Activated CD4-positive, alpha-beta T cell treated with anti-CD3 and anti-CD28 coated beads, Interleukin-2, amount 50 U/mL, for 48 hours (primary cell): ENCODE measurements at regions not wholly inside any gene's neighbourhood (a gene's known extent, or its start where the extent isn't known, plus 50 kb on each side); places are given as distances from the start of the nearest gene placed in this dataset.

Source experiments
- DNase-seq, 2 experiments: peaks; one replicate each; pipeline ENCODE4 v3.0.0-alpha.2; 2020

DNA sequence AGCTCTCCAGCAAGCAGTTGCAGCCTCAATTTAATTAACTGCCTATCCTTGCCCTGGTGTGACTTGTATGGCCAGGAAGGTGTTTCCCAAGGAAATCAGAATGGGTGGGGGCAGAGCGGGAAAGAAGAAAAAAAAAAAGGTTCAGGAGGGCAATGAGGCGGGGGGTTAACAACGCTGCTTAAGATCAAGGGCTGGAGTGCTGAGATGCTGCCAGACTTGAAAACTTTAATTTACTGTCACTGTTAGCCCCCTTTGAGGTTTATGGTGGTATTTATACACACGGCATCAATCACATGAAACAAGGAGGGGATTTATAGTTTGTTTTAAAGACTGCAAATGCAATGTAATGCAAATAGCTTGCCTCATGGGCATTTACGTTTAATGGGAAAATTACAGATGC, 319.4 kb upstream of the NR2F2 start:
- DNase-seq: no peak

GRCh38 chr15:96014939-96015338, 315.6 kb upstream of the NR2F2 start:
- DNase-seq: no peak

GRCh38 chr15:96019114-96019513, 311.4 kb upstream of the NR2F2 start:
- DNase-seq: no peak

GRCh38 chr15:96020133-96020532, 310.4 kb upstream of the NR2F2 start:
- DNase-seq: no peak

DNA sequence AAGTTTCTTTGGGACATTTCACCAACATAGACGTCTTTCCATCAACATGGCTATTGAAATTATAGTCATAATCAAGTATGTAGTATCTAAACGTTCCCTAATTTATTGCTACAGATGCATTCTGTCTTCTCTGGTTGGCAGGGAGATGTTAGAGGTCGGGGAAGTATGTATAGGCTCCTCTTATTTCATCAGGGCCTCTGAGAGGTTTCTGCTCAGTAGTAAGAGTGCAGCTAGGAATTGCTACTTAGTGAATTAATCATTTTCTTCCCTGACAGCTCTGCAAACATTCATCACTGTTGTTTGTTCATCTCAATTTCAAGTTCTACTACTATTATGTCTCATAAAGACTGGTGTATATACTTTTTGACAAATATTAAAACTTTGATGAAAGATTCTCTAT, 309.7 kb upstream of the NR2F2 start:
- DNase-seq: no peak

- no peak for DNase-seq
These were observed 307.4 kb upstream of the NR2F2 start for GRCh38 chr15:96023081-96023480.

GRCh38 chr15:96027501-96027900, 303.0 kb upstream of the NR2F2 start:
- DNase-seq: no peak

DNA sequence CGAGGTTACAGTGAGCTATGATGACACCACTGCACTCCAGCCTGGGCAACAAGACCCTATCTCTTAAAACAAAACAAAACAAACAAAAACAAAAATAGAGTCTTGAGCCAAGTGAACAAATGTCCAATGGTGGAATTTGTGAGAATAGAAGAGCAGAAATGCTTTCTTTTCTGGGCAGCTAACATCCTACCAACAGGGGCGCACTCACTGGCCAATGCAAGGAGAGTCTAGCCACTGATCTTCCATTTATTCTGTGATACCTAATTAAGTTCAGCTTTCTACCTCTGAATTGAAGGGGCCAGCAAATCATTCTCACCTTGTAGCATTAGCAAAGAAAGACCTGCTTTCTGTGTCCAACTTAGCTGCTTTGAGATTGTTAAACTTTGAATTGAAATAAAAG, 301.9 kb upstream of the NR2F2 start:
- no peak for DNase-seq

DNA sequence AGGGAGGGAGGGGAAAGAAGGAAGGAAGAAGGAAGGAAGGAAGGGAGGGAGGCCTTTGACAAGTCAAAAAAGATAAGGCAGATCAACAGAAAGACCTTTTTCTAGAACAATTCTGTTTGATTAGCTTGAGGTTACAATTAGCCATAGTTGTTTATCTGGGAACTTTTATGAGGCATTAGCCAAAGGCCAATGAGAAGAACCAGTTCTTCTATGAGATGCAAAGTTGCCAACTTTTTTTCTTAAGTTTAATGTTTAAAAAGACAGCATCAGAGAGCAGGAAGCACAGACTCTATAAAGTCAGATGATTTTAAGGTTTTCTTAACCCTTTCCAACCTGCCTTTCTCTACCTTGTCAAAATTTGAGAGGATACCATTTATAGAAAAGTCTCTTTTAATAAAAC, 301.3 kb upstream of the NR2F2 start:
- DNase-seq: no peak

GRCh38 chr15:96031426-96032110, 298.9 kb upstream of the NR2F2 start:
- no peak for DNase-seq

GRCh38 chr15:96035091-96035490, 295.4 kb upstream of the NR2F2 start:
- DNase-seq: no peak

- no peak for DNase-seq
These were observed 294.9 kb upstream of the NR2F2 start for GRCh38 chr15:96035635-96036034.

DNA sequence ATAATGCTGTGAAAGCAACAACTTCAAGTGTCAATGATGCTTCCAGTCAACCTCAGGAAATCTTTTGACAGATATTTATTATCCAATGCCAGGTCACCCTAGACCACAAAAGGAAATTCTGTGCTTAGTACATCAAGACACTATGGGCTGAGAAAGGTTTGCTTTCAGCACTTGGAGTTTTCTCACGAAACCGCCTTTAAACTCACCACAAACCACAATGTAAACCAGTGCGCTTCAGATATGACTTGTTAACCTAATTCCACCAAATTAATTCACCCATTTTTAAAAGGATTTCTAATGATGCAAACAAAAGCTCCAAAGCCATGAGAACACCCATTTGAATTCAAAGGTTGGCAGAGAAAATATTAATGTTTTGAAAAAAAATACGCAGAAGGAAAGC, 292.9 kb upstream of the NR2F2 start:
- no peak for DNase-seq

DNA sequence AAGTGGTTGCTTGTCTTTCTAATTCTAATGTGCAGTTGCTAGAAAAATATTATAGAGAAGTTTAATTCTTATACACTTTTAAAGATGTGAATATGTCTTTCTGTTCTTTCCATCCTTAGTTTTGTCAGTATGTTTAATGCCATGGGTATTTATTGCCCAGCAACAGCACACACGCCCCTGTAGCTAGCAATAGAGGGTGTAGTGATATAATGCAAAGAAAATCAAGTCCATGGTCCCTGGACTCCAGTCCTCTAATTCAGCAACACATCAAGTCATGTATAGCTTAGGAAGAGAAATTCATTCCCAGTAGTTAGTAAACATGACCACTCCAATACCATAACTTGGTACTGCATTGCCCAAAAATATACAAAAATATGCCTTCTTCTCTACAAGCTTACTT, 292.4 kb upstream of the NR2F2 start:
- DNase-seq: no peak

GRCh38 chr15:96038650-96039049, 291.9 kb upstream of the NR2F2 start:
- no peak for DNase-seq

GRCh38 chr15:96041982-96042733, 288.3 kb upstream of the NR2F2 start:
- DNase-seq: no peak

DNA sequence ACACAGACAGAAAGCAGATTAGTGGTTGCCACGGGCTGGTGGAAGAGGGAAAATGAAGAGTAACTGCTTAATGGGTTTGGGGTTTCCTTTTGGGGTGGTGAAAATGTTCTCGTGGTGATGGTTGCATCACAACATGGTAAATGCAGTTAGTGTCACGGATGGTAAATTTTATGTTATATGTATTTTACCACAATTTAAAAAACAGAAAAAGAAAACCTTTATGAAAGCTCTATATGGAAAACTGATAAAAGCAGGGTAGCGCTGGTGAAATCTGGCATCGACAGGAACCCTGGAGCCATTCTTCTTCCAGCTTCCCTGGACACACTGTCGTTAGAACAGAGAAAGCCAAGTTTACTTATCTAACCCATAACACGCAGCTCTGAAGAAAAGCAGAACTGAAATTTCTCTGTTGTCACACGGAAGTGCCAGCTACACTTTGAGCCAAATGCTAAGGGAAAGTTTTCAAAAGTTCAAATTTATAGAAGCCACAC, 287.7 kb upstream of the NR2F2 start:
- DNase-seq: no peak

- DNase-seq: no peak
These were observed 286.8 kb upstream of the NR2F2 start for GRCh38 chr15:96043591-96044171.

GRCh38 chr15:96046620-96047240, 283.8 kb upstream of the NR2F2 start:
- no peak for DNase-seq

DNA sequence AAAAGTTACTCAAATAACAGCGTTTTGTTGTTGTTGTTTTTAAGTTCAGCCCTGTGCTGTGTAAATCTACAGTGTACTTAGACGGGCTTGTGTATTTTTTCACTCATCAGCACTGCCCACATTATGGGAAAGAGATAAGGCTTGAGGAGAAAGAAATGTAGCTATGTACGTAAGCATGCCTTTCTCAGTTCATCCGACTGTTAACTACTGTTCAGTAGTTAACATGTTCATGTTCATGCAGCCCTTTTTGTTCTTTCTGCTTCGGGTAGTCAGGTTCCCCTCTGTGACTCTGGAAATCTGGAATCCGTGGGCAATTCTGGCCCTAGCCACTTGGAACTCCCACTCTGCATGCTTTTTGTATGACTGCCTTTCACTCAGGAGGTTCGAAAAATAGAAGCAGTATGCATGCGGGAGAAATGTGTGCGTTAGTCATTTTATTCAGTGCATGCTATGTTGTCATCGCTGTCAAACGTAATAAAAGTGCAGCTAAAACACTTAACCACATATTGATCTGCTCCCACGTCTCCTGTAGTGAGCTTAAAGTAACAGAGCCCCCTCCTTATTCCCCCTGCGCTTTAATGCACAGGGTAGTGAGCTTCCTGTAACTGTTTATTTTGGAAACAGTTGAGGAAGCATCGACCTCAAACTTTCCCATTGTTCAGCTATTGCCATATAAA, 283.1 kb upstream of the NR2F2 start:
- DNase-seq: no peak

DNA sequence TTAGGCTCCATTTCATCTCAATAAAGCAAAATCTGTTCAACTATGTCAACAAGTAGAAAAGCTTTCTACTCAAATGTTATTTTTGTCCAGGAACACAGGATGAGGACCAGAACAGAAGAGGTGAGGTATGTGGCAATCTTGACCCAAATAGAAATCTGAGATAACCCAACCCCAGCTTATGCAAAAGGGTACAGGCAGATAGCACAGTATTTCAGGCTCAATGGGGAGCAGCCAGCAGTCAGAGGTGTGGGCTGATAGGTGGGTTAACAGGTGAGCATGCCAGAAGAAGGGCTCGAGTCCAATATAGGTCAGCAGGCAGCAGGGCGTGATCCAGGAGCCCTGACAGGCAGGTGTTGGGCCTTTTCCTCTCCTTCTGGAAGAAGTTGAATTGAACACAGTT, 281.2 kb upstream of the NR2F2 start:
- no peak for DNase-seq

DNA sequence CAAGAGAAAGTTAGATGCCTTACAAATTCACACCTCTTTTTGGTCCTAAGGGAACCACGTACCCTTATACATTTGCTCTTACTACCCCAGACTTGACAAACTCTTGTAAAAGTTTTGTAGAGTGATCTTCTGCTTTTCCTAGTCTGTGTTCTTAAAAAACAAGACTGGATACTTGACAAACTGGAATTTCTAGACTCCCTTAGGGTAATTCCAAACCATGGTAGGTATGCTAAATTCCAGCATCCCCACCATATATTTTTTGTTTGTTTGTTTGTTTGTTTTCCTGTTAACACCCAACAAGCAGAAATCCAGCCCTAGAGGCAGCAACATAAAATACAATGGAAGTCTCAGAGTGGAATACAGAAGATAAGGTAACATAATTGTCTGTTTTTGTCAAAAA, 280.7 kb upstream of the NR2F2 start:
- DNase-seq: no peak

- no peak for DNase-seq
These were observed 278.9 kb upstream of the NR2F2 start for GRCh38 chr15:96051598-96051997.
